ENCODE measurements at regions not wholly inside any gene's neighbourhood (a gene's known extent, or its start where the extent isn't known, plus 50 kb on each side); places are given as distances from the start of the nearest gene placed in this dataset.

DNA sequence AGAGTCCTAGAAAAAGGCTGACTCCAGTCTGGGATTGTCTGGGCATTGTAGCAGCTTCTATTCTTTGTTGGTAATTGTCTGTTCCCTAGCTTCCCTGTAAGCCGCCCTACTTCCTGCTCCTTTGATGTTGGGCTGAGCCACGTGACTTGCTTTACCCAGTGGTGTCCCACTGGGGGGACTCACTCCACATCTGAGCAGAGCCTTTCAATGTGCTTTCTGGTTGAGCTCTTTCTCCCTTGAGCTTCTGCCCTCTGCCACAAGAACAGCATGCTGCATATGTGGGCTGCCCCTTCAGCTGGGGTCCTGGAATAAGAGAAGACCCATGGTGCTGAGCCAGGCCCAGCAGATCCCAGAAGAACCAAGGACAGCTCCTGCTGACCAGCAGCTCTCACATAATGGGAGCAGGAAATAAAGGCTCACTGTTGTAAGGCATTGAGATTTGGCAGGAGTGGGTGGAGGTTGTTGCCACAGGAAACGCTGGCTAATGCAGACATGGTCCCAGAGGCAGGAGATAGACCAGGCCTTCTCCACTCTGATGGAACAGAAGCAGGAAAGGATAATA is 276.3 kb upstream of the GJB5 start:
- DNase-seq (ENCODE audit: low read depth) = no peak

DNA sequence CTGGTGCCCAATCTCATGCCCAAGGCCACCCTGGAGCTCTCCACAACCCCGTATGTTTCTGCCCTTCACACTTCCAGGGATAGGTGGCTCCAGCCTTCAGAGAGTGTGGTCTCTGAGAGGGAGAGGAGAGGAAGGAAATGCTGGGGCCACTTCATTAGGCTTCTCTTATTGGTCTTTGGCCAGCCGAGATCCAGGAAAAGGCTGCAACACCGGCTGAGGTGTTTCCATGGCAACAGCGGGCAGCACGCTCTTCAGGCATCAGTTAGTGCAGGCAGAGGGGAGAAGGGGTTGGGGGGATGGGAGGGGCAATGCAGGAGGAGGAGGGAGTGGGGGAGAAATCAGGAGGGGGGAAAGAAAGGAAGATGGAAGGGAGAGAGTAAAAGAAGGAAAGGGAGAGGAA is 275.1 kb upstream of the GJB5 start:
- DNase-seq (ENCODE audit: low read depth) = no peak

DNA sequence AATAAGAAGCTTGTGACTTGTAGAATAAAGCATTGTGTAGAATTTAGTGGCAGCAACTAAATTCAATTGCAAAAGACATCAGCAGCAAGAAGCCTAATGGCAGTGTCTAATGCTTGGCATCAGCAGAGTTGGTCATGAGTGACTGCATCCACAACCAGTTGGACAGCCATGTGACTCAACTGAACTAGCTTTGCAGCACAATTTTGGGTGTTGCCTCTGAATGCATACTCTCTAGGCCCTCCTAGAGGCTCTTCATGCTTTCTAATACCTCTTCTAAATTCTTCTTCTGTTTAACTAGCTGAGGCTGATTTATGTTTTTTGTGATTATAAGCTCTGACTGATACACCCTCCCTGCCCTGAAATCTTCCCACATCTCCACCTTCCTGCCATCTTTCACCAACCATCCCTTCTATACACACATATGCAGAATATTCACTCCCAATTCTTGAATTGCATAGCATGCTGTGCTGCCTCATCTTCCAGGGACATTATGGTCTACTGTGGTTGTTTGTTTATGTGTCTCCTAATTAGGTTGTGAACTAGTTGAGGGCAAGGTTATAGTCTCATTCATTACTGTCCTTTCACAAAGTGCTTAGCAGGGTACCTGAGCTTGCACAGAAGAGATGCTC is 266.7 kb upstream of the GJB5 start:
- DNase-seq (ENCODE audit: low read depth) = no peak

DNA sequence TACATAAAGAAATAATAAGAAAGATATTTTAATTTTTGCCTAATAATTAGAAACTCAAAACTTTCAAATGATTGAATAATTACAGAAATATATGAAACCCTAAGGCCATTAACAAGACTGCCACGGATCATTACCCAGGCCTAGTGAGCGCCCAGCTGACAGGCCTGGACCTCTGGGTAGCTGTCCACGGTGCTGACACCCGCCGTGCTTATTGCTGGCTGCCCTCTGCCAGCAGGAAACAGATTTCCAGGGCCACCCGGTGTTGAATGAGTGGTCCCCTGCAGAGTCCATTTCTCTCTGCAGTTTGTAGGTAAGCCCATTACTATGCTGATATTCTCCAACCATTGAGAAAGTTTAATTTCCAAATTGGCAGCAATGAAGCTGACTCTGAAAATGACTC is 254.4 kb upstream of the GJB5 start:
- peak; percentile 24 for DNase-seq (ENCODE audit: low read depth)

DNA sequence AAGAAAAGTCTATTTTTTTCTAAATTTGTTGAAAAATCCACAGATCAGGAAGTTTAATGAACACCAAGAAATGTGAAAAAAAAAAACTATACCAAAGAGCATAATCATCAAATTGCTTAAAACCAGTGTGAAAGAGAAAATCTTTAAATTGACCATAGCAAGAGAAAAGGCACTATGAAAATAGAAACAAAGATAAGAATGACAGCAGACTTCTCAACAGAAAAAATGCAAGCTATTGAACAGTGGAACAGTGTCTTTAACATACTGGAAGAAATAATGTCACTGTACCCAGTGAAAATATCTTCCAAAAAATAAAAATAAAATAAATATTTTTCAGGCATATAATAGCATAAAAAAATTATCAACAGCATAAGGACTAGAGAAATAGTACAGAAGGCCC is 243.0 kb upstream of the GJB5 start:
- DNase-seq (ENCODE audit: low read depth) = no peak

DNA sequence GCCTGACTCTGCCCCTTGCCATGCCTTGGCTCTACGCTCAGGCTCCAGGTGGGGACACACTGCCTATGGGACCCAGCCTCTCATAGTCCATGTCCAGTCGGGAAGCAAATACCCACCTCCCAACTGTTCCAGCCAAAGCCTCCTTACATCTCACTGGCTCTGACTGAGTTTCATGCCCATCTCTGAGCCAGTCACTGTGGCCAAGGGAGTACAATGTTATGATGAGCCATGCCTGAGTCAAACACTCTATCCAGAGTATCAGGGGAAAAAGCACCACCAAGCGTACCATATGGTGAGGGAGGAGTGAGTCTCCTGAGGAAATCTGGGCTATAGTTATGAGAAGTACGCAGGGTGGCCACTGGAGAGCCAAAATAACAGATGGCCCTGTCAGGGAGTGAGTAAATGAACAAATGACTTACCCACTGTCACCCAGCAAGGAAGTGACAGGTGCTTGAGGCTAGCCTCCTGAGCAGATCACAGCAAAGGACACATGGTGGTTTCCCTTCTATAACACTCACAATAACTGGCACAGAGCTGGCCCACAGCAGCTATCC is 236.6 kb upstream of the GJB5 start:
- DNase-seq (ENCODE audit: low read depth) = no peak

DNA sequence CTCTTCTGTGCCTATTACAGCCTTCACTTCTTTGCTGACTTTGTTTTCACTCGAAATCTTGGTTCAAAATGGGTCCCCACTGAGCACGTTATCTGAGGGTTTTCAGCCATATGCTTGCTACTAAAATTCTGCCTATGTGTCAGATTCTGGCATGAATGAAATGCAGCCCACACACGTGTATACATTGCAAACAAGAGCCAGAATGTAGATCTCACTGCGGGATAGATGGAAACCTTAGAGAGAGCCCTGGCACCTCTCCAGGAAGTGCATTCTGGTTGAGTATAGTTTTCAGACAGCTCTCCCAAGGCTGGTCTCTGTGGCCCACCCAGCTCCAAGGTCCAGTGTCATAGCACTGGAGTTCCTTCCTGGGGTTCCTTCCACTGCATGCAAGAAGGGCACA is 234.7 kb upstream of the GJB5 start:
- DNase-seq (ENCODE audit: low read depth) = no peak

DNA sequence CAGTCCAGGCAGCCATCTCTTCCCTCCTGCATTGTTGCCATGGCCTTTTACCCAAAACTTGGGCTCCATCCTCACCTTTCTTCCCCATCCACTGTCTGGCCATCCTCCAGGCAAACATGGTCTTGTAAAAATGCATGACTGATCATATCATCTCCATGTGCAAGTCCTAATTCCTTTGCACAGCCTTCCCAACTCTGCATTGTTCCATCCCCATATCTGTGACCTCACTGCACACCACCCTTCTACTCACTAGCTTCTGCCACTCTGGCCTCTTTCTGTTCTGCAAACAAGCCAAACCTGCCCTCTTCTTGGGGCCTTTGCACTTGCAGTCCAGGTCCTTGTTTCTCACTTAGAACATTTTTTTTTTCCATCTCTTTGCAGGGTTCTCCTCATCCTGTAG is 230.1 kb upstream of the GJB5 start:
- DNase-seq (ENCODE audit: low read depth) = no peak

DNA sequence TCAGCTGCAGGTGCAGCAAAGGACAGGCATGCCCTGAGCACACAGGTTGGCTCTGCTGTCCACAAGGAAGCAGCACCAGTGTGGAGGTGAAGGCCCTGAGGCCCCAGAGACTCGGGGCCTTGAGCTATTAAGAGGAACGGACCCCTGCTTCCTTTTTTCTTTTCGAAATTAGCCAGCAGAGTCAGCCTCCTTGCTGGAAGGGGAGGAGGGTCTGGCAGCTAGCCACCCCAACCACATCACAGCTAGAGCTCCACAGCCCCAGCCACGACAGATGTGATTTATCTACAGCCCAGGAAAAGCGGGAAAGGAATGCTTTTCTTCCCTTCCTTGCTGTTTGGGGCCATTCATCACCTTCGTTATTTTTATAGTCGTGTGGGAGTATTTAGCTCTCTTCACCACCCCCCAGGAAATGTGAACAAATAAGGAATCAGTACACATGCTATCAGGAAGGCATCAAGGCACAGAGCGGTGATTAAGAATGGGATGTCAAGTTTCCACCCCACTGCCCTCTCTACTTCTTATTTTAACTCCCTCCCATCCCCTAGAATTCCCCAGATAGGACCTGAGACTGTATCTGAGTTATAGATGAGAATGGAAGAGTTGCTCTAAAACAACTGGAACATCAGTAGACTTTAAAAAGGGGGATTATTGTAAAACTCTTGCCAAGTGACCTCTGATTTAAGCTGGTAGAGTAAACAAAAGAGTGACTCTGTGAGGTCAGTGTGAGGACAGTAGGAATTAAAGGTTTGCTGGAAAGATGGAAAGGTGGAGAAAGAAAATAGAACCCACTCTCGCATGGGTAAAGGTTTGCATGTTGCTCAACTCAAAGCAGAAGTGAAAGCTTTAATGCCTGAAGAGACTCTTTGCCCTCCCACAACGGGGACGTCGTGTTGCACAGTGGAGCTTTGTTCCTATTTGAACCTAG is 224.7 kb upstream of the GJB5 start:
- DNase-seq (ENCODE audit: low read depth) = peak; percentile 48

DNA sequence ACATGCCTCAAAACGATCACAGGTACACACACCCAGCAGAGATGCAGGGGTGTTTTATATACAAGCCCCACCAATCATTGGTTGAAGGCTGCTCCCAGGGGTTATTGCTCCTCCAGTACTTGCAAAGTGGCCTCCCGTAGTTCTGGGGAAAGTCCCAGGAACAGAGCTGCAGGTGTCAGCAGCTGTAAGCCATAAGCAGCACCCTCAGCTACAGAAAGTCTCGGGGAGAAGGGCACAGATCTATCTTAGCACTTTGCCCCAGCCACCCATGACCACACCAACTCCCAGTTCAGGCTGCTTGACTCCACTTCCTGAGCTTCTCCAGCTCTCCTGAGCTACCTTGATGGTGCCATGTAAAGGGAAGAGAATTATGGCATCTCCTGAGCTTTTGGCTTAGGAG is 222.7 kb upstream of the GJB5 start:
- no peak for DNase-seq (ENCODE audit: low read depth)

DNA sequence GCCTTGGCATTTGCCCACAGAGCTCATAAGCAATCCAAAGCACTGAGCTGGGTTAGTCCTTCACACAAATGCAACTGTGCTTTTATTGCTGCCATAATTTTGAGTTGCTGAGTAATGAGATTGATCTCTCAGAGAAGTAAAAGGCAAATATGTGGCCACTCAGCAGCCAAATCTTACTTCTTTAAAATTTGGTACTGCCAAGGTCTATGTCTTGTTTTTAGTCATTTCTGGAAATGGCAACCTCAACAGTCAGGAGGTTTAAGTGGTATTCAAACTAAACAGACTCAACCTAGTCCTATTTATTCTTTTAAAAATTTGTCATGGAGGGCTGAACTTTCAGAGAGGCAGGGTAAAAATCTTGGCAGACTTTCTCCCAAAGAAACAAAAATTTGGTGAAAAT is 216.4 kb upstream of the GJB5 start:
- DNase-seq (ENCODE audit: low read depth) = no peak

DNA sequence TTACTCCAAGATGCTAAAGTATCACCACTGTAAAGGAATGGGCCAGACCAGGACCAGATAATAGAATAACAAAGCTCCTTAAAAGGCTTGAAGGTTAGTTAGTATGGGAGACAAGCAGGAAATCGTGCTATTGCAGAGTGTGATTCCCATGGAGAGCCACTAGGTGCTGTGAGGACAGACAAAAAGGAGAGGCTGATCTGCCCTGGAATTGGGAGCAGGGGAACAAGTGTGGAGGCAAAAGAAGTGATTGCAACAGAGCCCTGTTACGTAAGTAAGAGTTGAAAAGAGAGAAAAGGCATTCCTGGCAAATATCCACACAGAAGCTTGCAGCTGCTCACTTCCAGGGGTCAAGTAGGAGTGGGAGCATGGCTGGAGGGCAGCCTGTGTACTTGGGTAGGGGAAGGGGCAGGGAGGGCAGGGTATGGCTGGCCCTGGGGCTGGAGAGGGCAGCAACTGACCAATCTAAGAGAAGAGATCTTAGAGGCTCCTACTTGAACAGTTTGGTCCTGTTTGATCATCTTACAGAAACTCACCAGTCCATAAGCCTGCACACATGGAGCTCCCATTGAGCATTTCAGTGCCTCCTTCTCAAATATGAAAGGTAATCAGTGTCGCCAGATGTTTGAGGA is 207.7 kb upstream of the GJB5 start:
- peak; percentile 1 for DNase-seq (ENCODE audit: low read depth)

DNA sequence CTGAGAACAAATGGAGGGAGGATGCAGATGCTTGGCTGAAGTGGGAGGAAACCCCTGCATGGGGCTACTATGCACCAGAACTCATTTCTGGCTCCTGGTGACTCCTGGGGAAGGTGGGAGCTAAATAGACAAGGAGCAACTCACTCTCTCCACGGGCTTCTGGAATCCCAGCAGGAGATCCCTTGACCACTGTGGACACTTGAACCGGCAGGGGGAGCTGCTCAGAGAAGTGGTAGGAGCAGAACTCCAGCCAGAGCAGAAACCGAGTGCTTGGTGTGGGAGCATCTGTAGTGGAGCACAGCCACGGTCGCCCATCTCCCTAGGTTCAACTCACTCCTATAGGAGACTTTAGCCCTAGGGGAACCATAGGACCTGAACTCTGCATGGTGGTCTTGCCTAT is 205.6 kb upstream of the GJB5 start:
- DNase-seq (ENCODE audit: low read depth) = peak; percentile 2

DNA sequence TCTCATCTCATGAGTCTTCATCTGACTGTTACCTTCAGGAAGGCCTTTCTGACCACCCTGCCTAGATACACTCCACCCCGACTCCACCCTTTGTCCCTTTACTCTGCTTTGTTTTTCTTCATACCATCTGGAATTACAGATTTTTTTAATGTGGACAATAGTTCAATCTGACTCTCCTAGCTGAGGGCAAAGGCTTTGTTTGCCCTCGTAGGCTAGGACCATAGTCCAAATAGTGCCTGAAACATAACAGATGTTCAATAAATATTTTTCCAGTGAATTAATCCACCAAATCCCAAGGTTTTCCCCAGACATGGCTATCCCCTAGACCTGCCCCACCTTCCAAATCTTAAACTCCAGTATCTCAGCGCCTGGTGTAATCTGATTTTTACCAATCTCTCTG is 176.5 kb upstream of the GJB5 start:
- no peak for DNase-seq (ENCODE audit: low read depth)

DNA sequence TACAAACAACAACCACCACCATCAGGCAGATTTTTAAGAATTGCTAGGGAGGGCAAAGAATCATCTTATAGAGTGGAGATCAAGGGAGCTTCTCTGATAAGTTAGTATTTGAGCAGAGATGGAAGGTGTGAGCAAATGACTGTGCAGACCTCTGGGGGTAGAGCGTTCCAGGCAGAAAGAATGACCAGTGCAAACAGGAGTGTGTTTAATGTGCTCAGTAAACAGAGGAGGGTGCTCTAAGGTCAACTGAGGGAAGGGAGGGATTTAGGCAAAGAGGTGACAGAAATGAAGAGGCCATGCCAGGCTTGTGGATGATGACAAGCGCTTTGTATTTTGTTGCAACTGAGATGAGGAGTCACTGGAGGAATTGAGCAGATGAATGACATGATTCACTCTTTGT is 172.5 kb upstream of the GJB5 start:
- DNase-seq (ENCODE audit: low read depth) = no peak

DNA sequence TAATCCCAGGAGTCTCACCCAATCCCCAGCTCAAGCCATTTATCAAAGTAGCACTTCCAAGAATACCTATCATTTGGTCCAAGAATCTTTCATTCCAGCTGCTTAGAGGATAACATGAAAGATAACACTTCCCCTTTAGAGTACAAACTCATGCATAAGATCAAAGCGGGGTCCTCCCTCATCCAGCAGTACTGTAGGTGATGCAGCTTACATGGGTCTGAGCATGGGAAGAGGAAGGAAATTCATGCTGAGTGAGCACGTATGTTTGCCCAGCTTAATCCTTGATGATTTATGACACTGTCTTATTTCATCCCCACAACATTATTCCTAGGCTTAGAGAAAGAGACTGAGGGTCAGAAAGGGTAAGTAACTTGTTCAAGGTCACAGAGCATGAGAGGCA is 167.1 kb upstream of the GJB5 start:
- no peak for DNase-seq (ENCODE audit: low read depth)

DNA sequence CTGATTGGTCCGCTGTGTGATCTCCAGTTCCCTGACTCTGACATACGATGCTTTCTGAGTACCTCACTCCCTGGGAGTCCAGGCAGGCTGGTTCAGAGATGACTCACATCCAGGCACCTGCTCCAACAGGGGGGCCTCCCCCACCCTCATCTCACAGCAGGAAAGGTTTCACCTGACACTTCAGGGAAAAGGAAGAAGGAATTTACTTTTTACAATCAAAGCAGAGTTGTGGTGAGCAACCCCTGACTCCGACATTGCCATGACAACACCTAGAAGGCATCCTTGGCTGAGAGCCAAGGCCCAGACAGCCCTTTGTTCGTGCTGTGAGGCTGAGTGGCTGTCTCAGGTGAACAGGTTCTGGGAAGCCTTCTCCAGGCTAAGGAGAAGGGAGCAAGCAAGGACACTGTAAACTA is 164.6 kb upstream of the GJB5 start:
- peak; percentile 8 for DNase-seq (ENCODE audit: low read depth)

DNA sequence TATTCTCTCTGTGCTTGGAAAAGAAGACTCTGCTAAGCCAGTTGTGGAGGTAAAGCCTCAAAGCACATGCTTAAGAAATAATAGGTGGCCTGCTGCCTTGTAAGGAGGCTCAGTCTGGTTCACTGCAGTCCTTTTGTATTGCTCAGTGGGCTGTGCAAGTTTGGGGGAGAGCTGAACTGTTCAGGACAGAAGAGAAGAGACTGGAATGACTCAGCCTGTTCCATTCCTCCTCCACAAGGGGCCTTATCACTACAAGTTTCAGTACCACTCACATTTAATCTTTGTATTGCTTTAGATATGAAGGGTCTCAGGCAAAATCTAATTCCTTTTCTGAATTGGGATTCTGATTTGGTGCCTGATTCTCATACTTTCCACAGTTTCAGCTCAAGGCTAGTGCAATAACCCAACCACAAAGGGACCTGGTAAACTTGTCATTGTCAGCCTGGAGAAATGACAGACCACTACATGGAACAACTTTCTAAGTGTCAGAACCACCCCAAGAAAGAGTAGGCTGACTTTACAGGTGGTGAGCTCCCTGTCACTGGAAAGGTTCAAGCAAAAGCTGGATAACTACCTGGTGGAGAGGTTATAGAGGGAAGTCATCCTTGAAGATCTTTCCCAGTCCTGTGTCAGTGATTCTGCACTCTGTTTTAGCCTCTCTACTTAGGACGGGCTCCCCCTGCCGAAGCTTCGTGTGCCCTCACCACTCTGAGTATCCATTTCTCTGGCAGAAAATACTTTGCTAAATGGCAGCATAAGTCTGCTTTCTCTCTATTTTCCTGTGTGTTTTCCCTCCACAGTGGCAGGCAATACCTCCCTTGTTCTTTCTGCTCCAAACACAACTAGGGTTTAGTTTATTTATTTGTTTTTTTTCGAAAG is 162.9 kb upstream of the GJB5 start:
- peak; percentile 34 for DNase-seq (ENCODE audit: low read depth)

DNA sequence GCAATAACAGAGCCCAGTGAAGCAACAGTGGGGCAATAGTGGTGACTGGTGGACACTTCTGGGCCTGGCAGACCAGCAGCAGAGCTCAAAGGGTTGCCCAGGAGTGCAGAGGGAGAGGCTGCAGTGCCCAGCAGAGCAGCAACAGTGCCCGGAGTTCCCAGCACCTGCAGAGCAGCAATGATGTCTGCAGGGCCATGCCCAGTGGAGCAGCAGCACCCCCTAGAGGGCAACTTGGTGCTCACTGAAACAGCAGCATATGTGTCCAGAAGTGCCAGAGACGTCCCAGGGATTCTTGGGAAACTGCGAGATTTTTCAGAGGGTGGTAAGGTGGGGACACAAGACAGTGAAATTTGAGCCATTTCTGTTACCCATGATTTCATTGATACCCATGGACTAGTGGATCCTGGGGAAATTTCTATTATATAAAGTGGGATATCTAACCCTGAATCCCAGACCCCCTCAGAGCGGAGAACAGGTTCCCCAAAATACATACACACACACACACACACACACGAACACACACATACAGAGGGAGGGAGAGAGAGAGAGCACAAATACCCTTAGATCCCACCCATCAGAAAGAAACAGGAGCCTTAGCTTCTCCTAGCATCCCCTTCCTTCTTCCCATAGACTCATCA is 156.9 kb upstream of the GJB5 start:
- DNase-seq (ENCODE audit: low read depth) = peak; percentile 55

DNA sequence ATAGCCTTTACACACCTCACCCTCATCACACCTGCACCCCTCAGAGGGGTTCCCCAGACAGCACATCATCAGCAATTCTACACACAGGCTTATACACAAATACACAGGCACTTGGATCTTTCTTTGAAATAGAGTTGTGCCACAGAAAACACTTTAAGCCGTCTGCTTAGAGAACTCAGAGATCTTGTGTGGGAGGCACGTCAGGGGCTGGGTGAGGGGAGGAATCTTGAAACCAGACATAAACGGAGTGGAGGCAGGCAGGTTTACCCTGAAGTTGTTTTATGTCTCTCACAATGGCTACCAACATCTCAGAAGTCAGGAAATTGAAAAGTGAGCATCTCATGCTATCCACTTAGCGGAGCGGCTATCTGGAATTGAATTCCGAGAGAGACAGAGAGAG is 151.9 kb upstream of the GJB5 start:
- no peak for DNase-seq (ENCODE audit: low read depth)

DNA sequence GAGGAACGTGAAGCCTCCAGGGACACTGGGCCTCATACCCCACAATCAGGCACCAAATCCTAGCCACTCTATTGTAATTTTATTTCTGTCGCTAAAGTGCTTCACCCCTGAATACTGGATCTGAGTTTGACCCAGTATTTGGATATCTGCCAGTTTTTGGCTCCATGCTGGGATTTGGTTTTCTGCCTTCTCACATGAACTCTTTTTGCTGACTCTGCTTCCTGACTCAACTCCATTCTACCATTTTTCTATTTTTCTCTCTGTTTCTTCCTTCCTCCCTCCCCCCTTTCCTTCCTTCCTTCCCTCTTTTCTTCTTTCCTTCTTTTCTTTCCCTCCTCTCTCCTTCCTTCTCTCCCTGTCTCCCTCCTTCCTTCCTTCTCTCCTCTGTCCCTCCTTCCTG is 151.3 kb upstream of the GJB5 start:
- DNase-seq (ENCODE audit: low read depth) = no peak
